ENCODE measurements at regions not wholly inside any gene's neighbourhood (a gene's known extent, or its start where the extent isn't known, plus 50 kb on each side); places are given as distances from the start of the nearest gene placed in this dataset.

DNA sequence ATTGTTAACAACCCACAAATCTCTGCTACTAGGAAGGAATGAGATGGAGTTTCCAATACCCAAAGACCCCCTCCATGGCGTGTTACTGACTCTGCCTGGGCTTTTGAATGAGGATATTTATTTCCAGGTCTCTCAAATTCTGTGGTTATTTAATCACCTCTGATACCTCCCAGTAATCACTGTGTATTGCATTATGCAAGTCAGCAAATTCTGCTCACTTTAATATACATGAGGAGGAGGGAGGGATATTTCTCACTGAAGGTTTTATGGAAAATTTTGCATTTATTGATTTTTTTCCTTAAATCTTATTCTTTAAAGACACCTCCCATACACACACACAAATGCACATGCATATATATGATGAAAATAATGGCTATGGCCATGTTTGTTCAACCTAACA is 962.9 kb downstream of the VRK1 start:
- Histone ChIP-seq H3K27ac (no peak overlapping the region), H3K4me3 (no peak overlapping the region), H3K4me1 (no peaks in the 10 kb centered on the region), H3K27me3 (no peaks in the 10 kb centered on the region), H3K36me3 (no peaks in the 10 kb centered on the region), H3K9me3 (no peaks in the 10 kb centered on the region)
- no peak for TF ChIP-seq EP300 (IDR thresholded peaks at IDR 0.05)
- TF ChIP-seq POLR2A (IDR thresholded peaks at IDR 0.05), result no peak
- no peak for DNase-seq (ENCODE audit: low spot score in 2 of 2)
- 69 to 77% methylated on average over 1 of the region's 1 CpG for WGBS, 2 donors

DNA sequence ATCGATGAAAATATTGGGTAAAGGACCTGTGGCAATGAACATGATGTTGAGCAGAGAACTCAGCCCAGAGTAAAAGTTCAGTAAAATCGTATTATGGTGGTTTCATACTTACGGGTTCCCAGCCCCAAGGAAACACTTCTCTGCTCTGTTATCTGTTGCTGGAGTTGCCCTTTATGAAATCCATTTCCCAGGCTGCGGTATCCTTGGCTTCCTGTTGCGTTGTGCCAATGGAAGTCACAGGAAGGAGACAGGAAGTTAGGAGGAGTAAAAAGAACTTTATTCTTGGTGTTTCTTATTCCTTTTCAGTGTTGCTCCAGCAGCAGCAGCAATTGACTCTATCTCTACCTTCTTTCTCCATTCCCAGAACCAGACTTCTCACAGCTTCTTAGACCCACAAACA is 965.2 kb downstream of the VRK1 start:
- DNase-seq (ENCODE audit: low spot score in 2 of 2), result no peak
- no peaks in the 10 kb centered on the region for H3K4me1 ChIP-seq
- 54 to 61% methylated on average over 5 of the region's 5 CpGs for WGBS, 2 donors
- H3K36me3 ChIP-seq, result no peaks in the 10 kb centered on the region
- no peak overlapping the region for H3K27ac ChIP-seq
- H3K4me3 ChIP-seq, result no peak overlapping the region
- TF ChIP-seq EP300 (IDR thresholded peaks at IDR 0.05) (no peak), POLR2A (IDR thresholded peaks at IDR 0.05) (no peak), CTCF (IDR thresholded peaks at IDR 0.05) (no peak)
- no peaks in the 10 kb centered on the region for H3K9me3 ChIP-seq
- no peaks in the 10 kb centered on the region for H3K27me3 ChIP-seq

DNA sequence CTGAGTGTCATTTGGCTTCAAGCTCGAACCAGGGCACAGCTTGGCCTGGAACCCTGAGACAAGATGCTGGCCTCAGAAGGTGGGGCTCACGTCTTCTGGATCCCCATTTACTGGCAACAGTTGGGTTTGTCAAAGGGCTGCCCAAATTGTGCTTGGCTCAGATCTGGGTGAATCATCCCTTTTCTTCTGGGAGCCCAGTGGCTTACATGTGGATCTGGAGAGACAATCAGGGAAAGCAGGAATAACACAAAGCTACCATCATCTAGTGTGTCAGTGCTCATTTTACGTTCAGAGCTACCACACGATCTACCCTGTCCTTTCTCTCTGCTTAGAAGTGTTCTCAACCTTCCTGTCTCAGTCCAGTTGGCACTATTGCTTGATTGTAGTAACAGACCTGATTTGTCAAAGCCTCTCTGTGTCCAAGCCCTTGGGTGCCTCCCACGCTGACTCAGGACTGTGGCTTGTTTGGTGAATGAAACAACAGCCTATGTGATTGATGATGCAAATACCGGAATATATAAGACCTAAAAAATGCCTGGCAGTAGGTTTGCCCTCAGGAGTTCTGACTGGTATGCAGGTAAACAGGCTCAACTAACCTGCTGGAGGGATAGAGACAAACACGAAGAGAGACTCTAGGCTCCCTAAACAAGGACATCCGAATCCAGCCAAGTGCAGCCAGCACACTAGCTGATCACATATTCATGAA is 974.3 kb downstream of the VRK1 start:
- Histone ChIP-seq H3K27ac (no peak overlapping the region), H3K4me3 (no peak overlapping the region)
- 64% methylated on average over 8 of the region's 8 CpGs for WGBS, 2 donors

DNA sequence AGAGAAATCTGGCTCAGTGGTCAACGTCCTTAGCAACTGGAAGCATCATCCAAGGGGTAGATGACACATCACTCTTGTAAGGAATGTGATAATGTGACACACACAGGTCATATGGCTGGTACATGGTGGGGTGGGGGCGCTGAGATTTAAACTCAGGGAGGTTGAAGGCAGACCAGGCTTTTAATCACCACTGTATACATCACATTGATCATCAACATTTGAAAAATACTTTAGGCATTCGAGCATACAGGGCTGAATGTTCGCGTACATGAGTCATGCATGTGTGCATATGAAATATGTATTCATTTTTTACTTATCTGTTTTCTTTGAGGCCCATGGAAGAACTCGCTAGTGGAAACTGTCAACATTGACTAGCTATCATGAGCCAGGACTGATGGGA is 976.4 kb downstream of the VRK1 start:
- Histone ChIP-seq H3K36me3 (no peaks in the 10 kb centered on the region), H3K4me3 (no peak overlapping the region), H3K9me3 (no peaks in the 10 kb centered on the region), H3K27me3 (no peaks in the 10 kb centered on the region), H3K4me1 (no peaks in the 10 kb centered on the region), H3K27ac (no peak overlapping the region)
- DNase-seq (ENCODE audit: low spot score in 2 of 2), result no peak
- TF ChIP-seq CTCF (IDR thresholded peaks at IDR 0.05) (no peak), EP300 (IDR thresholded peaks at IDR 0.05) (no peak), POLR2A (IDR thresholded peaks at IDR 0.05) (no peak)
- WGBS, 2 donors, result 83 to 85% methylated on average over 6 of the region's 6 CpGs

More for the DNA sequence above, 974.3 kb downstream of the VRK1 start:
- no peaks in the 10 kb centered on the region for H3K36me3 ChIP-seq
- no peaks in the 10 kb centered on the region for H3K27me3 ChIP-seq
- no peaks in the 10 kb centered on the region for H3K9me3 ChIP-seq
- TF ChIP-seq EP300 (IDR thresholded peaks at IDR 0.05) (no peak), CTCF (IDR thresholded peaks at IDR 0.05) (no peak), POLR2A (IDR thresholded peaks at IDR 0.05) (no peak)
- DNase-seq (ENCODE audit: low spot score in 2 of 2), result no peak
- no peaks in the 10 kb centered on the region for H3K4me1 ChIP-seq

GRCh38 chr14:97776890-97777558 is 979.8 kb downstream of the VRK1 start:
- TF ChIP-seq POLR2A (IDR thresholded peaks at IDR 0.05), result no peak
- TF ChIP-seq EP300 (IDR thresholded peaks at IDR 0.05), result no peak
- no peak for TF ChIP-seq CTCF (IDR thresholded peaks at IDR 0.05)
- Histone ChIP-seq H3K9me3 (no peaks in the 10 kb centered on the region), H3K36me3 (no peaks in the 10 kb centered on the region), H3K4me1 (no peaks in the 10 kb centered on the region), H3K27ac (no peak overlapping the region), H3K4me3 (no peak overlapping the region), H3K27me3 (no peaks in the 10 kb centered on the region)
- WGBS, 2 donors, result 44 to 73% methylated on average over 5 of the region's 5 CpGs
- no peak for DNase-seq (ENCODE audit: low spot score in 2 of 2)
